RWPE1 (cell line): ENCODE measurements at regions not wholly inside any gene's neighbourhood (a gene's known extent, or its start where the extent isn't known, plus 50 kb on each side); places are given as distances from the start of the nearest gene placed in this dataset.

Source experiments
- CTCF ChIA-PET: fragments of 350-600 bp; sonication (Branson Sonifier 250); formaldehyde crosslinking; extraction: SDS; loops from one replicate; lab custom pipeline; 2021; lab: Yijun Ruan, JAX
- POLR2A ChIA-PET: fragments of 400-600 bp; formaldehyde crosslinking; extraction: SDS; loops from one replicate; lab custom pipeline; 2020; ENCODE audit warnings: antibody characterized with exemption; ENCODE audit not compliant: low non-redundant PET; lab: Yijun Ruan, JAX
- DNase-seq: peaks from one replicate; pipeline ENCODE4 v3.0.0; 2012; ENCODE audit warnings: low spot score
- H3K27ac ChIP-seq: fragments of 450-650 bp; 2 replicates; pipeline ENCODE4 v1.5.1; 2017
- CTCF ChIP-seq: fragments of 450-650 bp; conservative IDR thresholded peaks from 2 replicates; pipeline ENCODE4 v1.5.1; 2017; ENCODE audit warnings: low read depth, mild to moderate bottlenecking

DNA sequence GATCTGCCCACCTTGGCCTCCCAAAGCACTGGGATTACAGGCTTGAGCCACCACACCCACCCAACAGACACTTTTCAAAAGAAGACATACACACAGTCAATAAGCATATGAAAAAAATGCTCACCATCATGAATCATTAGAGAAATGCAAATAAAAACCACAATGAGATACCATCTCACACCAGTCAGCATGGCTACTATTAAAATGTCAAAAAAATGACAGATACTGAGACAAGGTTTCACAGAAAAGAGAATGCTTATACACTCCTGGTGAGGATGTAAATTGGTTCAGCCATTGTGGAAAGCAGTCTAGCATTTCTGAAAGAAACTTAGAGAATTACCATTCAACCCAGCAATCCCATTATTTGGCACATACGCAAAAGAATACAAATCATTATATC is 1947.2 kb downstream of the SUCLG1 start:
- CTCF ChIA-PET, result no interaction called here
- POLR2A ChIA-PET, result no interaction called here
- H3K27ac ChIP-seq, result no peak overlapping the region
- DNase-seq, result no peak
- no peak for TF ChIP-seq CTCF

GRCh38 chr2:82508702-82509101 is 1950.4 kb downstream of the SUCLG1 start:
- POLR2A ChIA-PET, result no interaction called here
- CTCF ChIA-PET, result no interaction called here
- no peak overlapping the region for H3K27ac ChIP-seq
- no peak for DNase-seq
- no peak for TF ChIP-seq CTCF

DNA sequence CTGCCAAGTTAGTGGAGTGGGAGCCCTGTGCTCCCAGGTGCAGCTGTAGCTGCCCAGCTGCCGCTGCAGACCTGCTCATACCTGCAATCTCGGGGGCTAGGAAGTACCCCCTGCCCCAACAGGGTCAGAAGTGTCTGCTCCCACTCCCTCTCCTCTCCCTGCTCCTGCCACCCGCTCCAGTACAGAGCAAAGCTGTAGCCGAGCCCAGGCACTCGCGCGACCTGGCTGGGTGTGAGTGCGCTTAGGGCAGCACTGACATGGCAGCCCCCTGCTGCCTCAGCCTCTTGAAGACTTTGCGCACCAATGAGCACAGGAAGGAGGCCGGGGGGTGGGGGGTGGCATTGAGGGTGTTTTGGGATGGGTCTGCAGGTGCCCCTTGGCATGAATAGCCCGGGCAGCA is 1951.4 kb downstream of the SUCLG1 start:
- no peak for TF ChIP-seq CTCF
- DNase-seq, result no peak
- ChIA-PET POLR2A (no interaction called here), CTCF (no interaction called here)
- no peak overlapping the region for H3K27ac ChIP-seq

DNA sequence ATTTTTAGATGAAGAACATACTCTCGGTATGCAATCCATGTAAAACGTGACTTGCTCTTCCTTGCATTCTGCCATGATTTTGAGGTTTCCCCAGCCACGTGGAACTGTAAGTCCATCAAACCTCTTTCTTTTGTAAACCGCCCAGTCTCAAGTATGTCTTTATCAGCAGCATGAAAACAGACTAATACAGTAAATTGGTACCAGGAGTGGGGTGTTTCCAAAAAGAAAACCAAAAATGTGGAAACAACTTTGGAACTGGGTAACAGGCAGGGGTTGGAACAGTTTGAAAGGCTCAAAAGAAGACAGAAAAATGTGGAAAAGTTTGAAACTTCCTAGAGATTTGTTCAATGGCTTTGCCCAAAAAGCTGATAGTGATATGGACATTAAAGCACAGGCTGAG is 1957.9 kb downstream of the SUCLG1 start:
- no peak for DNase-seq
- POLR2A ChIA-PET, result no interaction called here
- TF ChIP-seq CTCF, result no peak
- CTCF ChIA-PET, result no interaction called here
- no peak overlapping the region for H3K27ac ChIP-seq

DNA sequence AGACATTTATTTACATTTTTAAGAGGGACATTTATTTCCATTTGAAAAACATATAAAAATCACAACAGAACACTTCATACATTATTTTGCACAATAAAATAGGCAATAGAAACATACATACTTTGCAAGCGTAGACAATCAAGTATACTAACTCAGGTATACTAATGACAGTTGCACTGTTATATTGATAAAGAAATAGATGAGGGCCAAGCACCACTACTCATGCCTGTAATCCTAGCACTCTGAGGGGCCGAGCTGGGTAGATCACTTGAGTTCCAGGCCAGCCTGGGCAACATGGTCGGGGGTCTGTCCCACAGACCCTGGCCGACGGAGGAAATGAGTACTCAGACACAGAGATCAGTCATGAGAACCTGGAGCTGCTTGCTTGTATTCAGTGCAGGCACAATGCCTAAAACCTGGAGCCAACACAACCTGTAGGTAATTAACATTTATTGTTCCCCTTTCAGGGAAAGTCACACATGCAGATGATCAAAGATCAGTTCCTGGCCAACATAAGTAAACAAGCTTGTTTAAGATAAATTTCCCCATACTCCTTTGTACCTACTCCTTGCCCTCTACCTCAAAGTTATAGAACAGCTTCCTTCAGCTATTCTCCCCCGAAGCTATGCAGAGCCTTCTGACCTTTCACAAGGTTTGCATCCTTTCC is 1960.2 kb downstream of the SUCLG1 start:
- ChIA-PET CTCF (no interaction called here), POLR2A (no interaction called here)
- no peak for TF ChIP-seq CTCF
- no peak for DNase-seq
- no peak overlapping the region for H3K27ac ChIP-seq

DNA sequence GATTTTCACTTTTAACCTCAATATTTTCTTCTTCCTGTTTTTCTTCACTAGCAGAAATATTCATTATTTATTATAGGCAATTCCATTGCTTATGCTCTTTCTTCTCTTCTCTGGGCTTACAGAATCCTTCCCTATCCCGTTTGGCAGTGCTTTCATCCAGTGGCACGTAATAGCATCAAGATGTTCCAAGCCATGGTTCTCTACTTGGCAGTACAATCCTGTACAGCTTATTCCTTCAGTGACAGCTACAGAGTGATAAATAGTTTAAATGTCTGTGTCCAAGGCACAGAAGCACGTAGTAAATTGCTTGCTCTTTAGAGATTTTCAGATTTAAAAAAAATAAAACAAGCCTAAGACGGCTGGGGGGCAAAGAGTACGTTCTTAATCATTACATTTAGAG is 1964.3 kb downstream of the SUCLG1 start:
- ChIA-PET POLR2A (no interaction called here), CTCF (no interaction called here)
- no peak for DNase-seq
- H3K27ac ChIP-seq, result no peak overlapping the region
- TF ChIP-seq CTCF, result no peak
